Thyroid gland (tissue), 4 donors: ENCODE measurements at regions not wholly inside any gene's neighbourhood (a gene's known extent, or its start where the extent isn't known, plus 50 kb on each side); places are given as distances from the start of the nearest gene placed in this dataset.

ENCODE experiments used
- POLR2A ChIP-seq, 2 donors: fragments of 450-650 bp; IDR thresholded peaks; one replicate each; pipeline ENCODE4 v1.6.1; 2017; ENCODE audit warnings: antibody characterized with exemption in 2 of 2, mild to moderate bottlenecking in 2 of 2, moderate library complexity in 1 of 2
- TF ChIP-seq, protein P1 (sequence below), 6 experiments: fragments of 200-600 bp in 3 of 6; fragments of 450-650 bp in 3 of 6; sonication (generic) in 3 of 6; IDR thresholded peaks; one replicate each; pipeline ENCODE4 v1.5.1; 2016 to 2019; ENCODE audit warnings: antibody characterized with exemption in 6 of 6, mild to moderate bottlenecking in 2 of 6, inconsistent platforms in 1 of 6, moderate library complexity in 1 of 6

DNA sequence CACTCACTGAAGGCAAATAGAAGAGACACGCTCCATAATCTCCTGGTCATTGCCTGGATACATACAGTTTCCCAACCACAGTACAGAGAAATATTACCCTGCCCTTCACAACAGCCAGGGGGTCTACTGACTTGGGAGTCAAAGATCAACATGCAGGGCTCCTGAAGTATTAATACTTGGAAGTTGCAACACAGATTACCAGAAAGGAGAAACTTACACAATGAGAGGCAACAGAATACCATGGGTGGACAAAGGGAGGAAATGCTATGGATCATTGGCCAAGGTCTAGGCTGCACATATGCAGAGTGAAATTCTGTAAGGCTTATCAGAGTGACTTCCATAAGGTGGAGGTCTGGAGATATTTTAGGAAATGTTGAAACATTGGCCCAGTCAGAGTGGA is 267.9 kb upstream of the FAT3 start:
- TF ChIP-seq, protein P1, sequence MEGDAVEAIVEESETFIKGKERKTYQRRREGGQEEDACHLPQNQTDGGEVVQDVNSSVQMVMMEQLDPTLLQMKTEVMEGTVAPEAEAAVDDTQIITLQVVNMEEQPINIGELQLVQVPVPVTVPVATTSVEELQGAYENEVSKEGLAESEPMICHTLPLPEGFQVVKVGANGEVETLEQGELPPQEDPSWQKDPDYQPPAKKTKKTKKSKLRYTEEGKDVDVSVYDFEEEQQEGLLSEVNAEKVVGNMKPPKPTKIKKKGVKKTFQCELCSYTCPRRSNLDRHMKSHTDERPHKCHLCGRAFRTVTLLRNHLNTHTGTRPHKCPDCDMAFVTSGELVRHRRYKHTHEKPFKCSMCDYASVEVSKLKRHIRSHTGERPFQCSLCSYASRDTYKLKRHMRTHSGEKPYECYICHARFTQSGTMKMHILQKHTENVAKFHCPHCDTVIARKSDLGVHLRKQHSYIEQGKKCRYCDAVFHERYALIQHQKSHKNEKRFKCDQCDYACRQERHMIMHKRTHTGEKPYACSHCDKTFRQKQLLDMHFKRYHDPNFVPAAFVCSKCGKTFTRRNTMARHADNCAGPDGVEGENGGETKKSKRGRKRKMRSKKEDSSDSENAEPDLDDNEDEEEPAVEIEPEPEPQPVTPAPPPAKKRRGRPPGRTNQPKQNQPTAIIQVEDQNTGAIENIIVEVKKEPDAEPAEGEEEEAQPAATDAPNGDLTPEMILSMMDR (IDR thresholded peaks at IDR 0.05): no peak
- TF ChIP-seq POLR2A (IDR thresholded peaks at IDR 0.05): no peak
